Hepatocyte (in vitro differentiated cells): ENCODE measurements at regions not wholly inside any gene's neighbourhood (a gene's known extent, or its start where the extent isn't known, plus 50 kb on each side); places are given as distances from the start of the nearest gene placed in this dataset.

Experiments
- CTCF ChIP-seq: fragments of 200-600 bp; sonication (generic); IDR thresholded peaks from 2 replicates; pipeline ENCODE4 v1.5.1; 2016; ENCODE audit warnings: antibody characterized with exemption, mild to moderate bottlenecking; ENCODE audit not compliant: poor library complexity
- EZH2 ChIP-seq: fragments of 200-600 bp; sonication (generic); IDR thresholded peaks from 2 replicates; pipeline ENCODE4 v1.6.1; 2016; ENCODE audit warnings: antibody characterized with exemption, mild to moderate bottlenecking, borderline replicate concordance

GRCh38 chr1:218494449-218494852 is 149.3 kb downstream of the TGFB2 start:
- TF ChIP-seq CTCF (no peak), EZH2 (no peak)
